ENCODE measurements at regions not wholly inside any gene's neighbourhood (a gene's known extent, or its start where the extent isn't known, plus 50 kb on each side); places are given as distances from the start of the nearest gene placed in this dataset.

- DNase-seq (ENCODE audit: low spot score in 2 of 2) (no peak), ATAC-seq (replicated peaks; ENCODE audit: extremely low read depth, poor library complexity, severe bottlenecking) (no peak)
- H3K27me3 Mint-ChIP-seq = peaks cover 20% of the 10 kb centered on the region
- H3K4me1 Mint-ChIP-seq = no peaks in the 10 kb centered on the region
- no peaks in the 10 kb centered on the region for H3K9me3 Mint-ChIP-seq
- H3K36me3 Mint-ChIP-seq (ENCODE audit: insufficient read depth) = no peaks in the 10 kb centered on the region
- H3K4me3 Mint-ChIP-seq = no peak overlapping the region
- H3K27ac Mint-ChIP-seq (ENCODE audit: low read depth) = no peak overlapping the region
These were observed 206.6 kb upstream of the MARCKS start for GRCh38 chr6:113650610-113650979.

- Mint-ChIP-seq H3K9me3 (no peaks in the 10 kb centered on the region), H3K4me3 (no peak overlapping the region), H3K27ac (ENCODE audit: low read depth) (no peak overlapping the region), H3K4me1 (no peaks in the 10 kb centered on the region), H3K27me3 (peaks cover 20% of the 10 kb centered on the region), H3K36me3 (ENCODE audit: insufficient read depth) (no peaks in the 10 kb centered on the region)
- DNase-seq (ENCODE audit: low spot score in 2 of 2) = no peak
- no peak for ATAC-seq (replicated peaks; ENCODE audit: extremely low read depth, poor library complexity, severe bottlenecking)
These were observed 206.0 kb upstream of the MARCKS start for GRCh38 chr6:113651120-113651519.

GRCh38 chr6:113651920-113652319 lies 205.2 kb upstream of the MARCKS start:
- Mint-ChIP-seq H3K36me3 (ENCODE audit: insufficient read depth) (no peaks in the 10 kb centered on the region), H3K9me3 (no peaks in the 10 kb centered on the region), H3K27ac (ENCODE audit: low read depth) (no peak overlapping the region), H3K4me3 (no peak overlapping the region), H3K27me3 (peaks cover 20% of the 10 kb centered on the region), H3K4me1 (no peaks in the 10 kb centered on the region)
- ATAC-seq (replicated peaks; ENCODE audit: extremely low read depth, poor library complexity, severe bottlenecking) (no peak), DNase-seq (ENCODE audit: low spot score in 2 of 2) (no peak)

- Mint-ChIP-seq H3K27me3 (peaks cover 20% of the 10 kb centered on the region), H3K9me3 (no peaks in the 10 kb centered on the region), H3K36me3 (ENCODE audit: insufficient read depth) (no peaks in the 10 kb centered on the region), H3K4me3 (no peak overlapping the region), H3K4me1 (no peaks in the 10 kb centered on the region), H3K27ac (ENCODE audit: low read depth) (no peak overlapping the region)
- DNase-seq (ENCODE audit: low spot score in 2 of 2) (no peak), ATAC-seq (replicated peaks; ENCODE audit: extremely low read depth, poor library complexity, severe bottlenecking) (no peak)
These were observed 203.9 kb upstream of the MARCKS start for GRCh38 chr6:113653275-113653674.

- Mint-ChIP-seq H3K4me3 (no peak overlapping the region), H3K36me3 (ENCODE audit: insufficient read depth) (no peaks in the 10 kb centered on the region), H3K27ac (ENCODE audit: low read depth) (no peak overlapping the region), H3K9me3 (no peaks in the 10 kb centered on the region), H3K27me3 (peaks cover 12% of the 10 kb centered on the region), H3K4me1 (no peaks in the 10 kb centered on the region)
- DNase-seq (ENCODE audit: low spot score in 2 of 2) (no peak), ATAC-seq (replicated peaks; ENCODE audit: extremely low read depth, poor library complexity, severe bottlenecking) (no peak)
These were observed 202.7 kb upstream of the MARCKS start for GRCh38 chr6:113654396-113654795.

- H3K27ac Mint-ChIP-seq (ENCODE audit: low read depth) = no peak overlapping the region
These were observed 201.4 kb upstream of the MARCKS start for GRCh38 chr6:113655761-113656160.

GRCh38 chr6:113659762-113660404 lies 197.3 kb upstream of the MARCKS start:
- DNase-seq (ENCODE audit: low spot score in 2 of 2) = no peak
- H3K4me1 Mint-ChIP-seq = no peaks in the 10 kb centered on the region
- H3K9me3 Mint-ChIP-seq = no peaks in the 10 kb centered on the region
- no peaks in the 10 kb centered on the region for H3K27me3 Mint-ChIP-seq
- ATAC-seq (replicated peaks; ENCODE audit: extremely low read depth, poor library complexity, severe bottlenecking) = no peak
- H3K36me3 Mint-ChIP-seq (ENCODE audit: insufficient read depth) = no peaks in the 10 kb centered on the region
- no peak overlapping the region for H3K4me3 Mint-ChIP-seq
- H3K27ac Mint-ChIP-seq (ENCODE audit: low read depth) = no peak overlapping the region

More at GRCh38 chr6:113655761-113656160, 201.4 kb upstream of the MARCKS start:
- Mint-ChIP-seq H3K9me3 (no peaks in the 10 kb centered on the region), H3K27me3 (no peaks in the 10 kb centered on the region), H3K4me1 (no peaks in the 10 kb centered on the region), H3K36me3 (ENCODE audit: insufficient read depth) (no peaks in the 10 kb centered on the region), H3K4me3 (no peak overlapping the region)
- DNase-seq (ENCODE audit: low spot score in 2 of 2) (no peak), ATAC-seq (replicated peaks; ENCODE audit: extremely low read depth, poor library complexity, severe bottlenecking) (no peak)

GRCh38 chr6:113660819-113661218 lies 196.3 kb upstream of the MARCKS start:
- Mint-ChIP-seq H3K4me1 (no peaks in the 10 kb centered on the region), H3K27me3 (no peaks in the 10 kb centered on the region), H3K27ac (ENCODE audit: low read depth) (no peak overlapping the region), H3K9me3 (no peaks in the 10 kb centered on the region), H3K4me3 (no peak overlapping the region), H3K36me3 (ENCODE audit: insufficient read depth) (no peaks in the 10 kb centered on the region)
- DNase-seq (ENCODE audit: low spot score in 2 of 2) = no peak
- ATAC-seq (replicated peaks; ENCODE audit: extremely low read depth, poor library complexity, severe bottlenecking) = no peak

- ATAC-seq (replicated peaks; ENCODE audit: extremely low read depth, poor library complexity, severe bottlenecking) = no peak
- Mint-ChIP-seq H3K4me3 (no peak overlapping the region), H3K27ac (ENCODE audit: low read depth) (no peak overlapping the region), H3K4me1 (no peaks in the 10 kb centered on the region), H3K27me3 (no peaks in the 10 kb centered on the region), H3K9me3 (no peaks in the 10 kb centered on the region), H3K36me3 (ENCODE audit: insufficient read depth) (no peaks in the 10 kb centered on the region)
- no peak for DNase-seq (ENCODE audit: low spot score in 2 of 2)
These were observed 195.0 kb upstream of the MARCKS start for GRCh38 chr6:113662093-113662665.

GRCh38 chr6:113662688-113663333 lies 194.3 kb upstream of the MARCKS start:
- Mint-ChIP-seq H3K27me3 (no peaks in the 10 kb centered on the region), H3K36me3 (ENCODE audit: insufficient read depth) (no peaks in the 10 kb centered on the region), H3K4me1 (no peaks in the 10 kb centered on the region), H3K4me3 (no peak overlapping the region), H3K27ac (ENCODE audit: low read depth) (no peak overlapping the region), H3K9me3 (no peaks in the 10 kb centered on the region)
- ATAC-seq (replicated peaks; ENCODE audit: extremely low read depth, poor library complexity, severe bottlenecking) (no peak), DNase-seq (ENCODE audit: low spot score in 2 of 2) (no peak)

GRCh38 chr6:113664909-113665308 lies 192.2 kb upstream of the MARCKS start:
- DNase-seq (ENCODE audit: low spot score in 2 of 2) = no peak
- Mint-ChIP-seq H3K4me1 (no peaks in the 10 kb centered on the region), H3K27me3 (no peaks in the 10 kb centered on the region), H3K4me3 (no peak overlapping the region), H3K27ac (ENCODE audit: low read depth) (no peak overlapping the region), H3K9me3 (no peaks in the 10 kb centered on the region), H3K36me3 (ENCODE audit: insufficient read depth) (no peaks in the 10 kb centered on the region)
- ATAC-seq (replicated peaks; ENCODE audit: extremely low read depth, poor library complexity, severe bottlenecking) = no peak

- no peak for ATAC-seq (replicated peaks; ENCODE audit: extremely low read depth, poor library complexity, severe bottlenecking)
- no peak for DNase-seq (ENCODE audit: low spot score in 2 of 2)
- no peaks in the 10 kb centered on the region for H3K9me3 Mint-ChIP-seq
- no peak overlapping the region for H3K4me3 Mint-ChIP-seq
- H3K27ac Mint-ChIP-seq (ENCODE audit: low read depth) = no peak overlapping the region
- H3K36me3 Mint-ChIP-seq (ENCODE audit: insufficient read depth) = no peaks in the 10 kb centered on the region
- no peaks in the 10 kb centered on the region for H3K4me1 Mint-ChIP-seq
- peaks cover 10% of the 10 kb centered on the region for H3K27me3 Mint-ChIP-seq
These were observed 188.3 kb upstream of the MARCKS start for GRCh38 chr6:113668641-113669408.

GRCh38 chr6:113669606-113670005 lies 187.5 kb upstream of the MARCKS start:
- H3K27me3 Mint-ChIP-seq = peaks cover 10% of the 10 kb centered on the region
- no peak overlapping the region for H3K27ac Mint-ChIP-seq (ENCODE audit: low read depth)
- H3K9me3 Mint-ChIP-seq = no peaks in the 10 kb centered on the region
- no peak for ATAC-seq (replicated peaks; ENCODE audit: extremely low read depth, poor library complexity, severe bottlenecking)
- no peak for DNase-seq (ENCODE audit: low spot score in 2 of 2)
- no peaks in the 10 kb centered on the region for H3K4me1 Mint-ChIP-seq
- no peak overlapping the region for H3K4me3 Mint-ChIP-seq
- H3K36me3 Mint-ChIP-seq (ENCODE audit: insufficient read depth) = no peaks in the 10 kb centered on the region

Data from central memory CD8-positive, alpha-beta T cell (primary cell).